ENCODE measurements at regions not wholly inside any gene's neighbourhood (a gene's known extent, or its start where the extent isn't known, plus 50 kb on each side); places are given as distances from the start of the nearest gene placed in this dataset.

- intact Hi-C loops (cut with micrococcal nuclease), result no loop called here
- ChIA-PET CTCF (no interaction called here), POLR2A (no interaction called here)
- ATAC-seq, result no peak
- H3K9me3 Mint-ChIP-seq, result no peaks in the 10 kb centered on the region
- H3K4me3 Mint-ChIP-seq, result no peak overlapping the region
- H3K36me3 Mint-ChIP-seq (ENCODE audit: low read depth), result no peaks in the 10 kb centered on the region
- DNase-seq, result no peak
- no peaks in the 10 kb centered on the region for H3K4me1 Mint-ChIP-seq (ENCODE audit: low read depth)
- TF ChIP-seq CTCF (IDR thresholded peaks at IDR 0.05), result no peak
- no peak overlapping the region for H3K27ac Mint-ChIP-seq
- H3K27me3 Mint-ChIP-seq, result peaks cover 5% of the 10 kb centered on the region
Measured at GRCh38 chr16:73915935-73916334, 380.7 kb upstream of the PSMD7 start.

GRCh38 chr16:73915140-73915539 is 381.5 kb upstream of the PSMD7 start:
- TF ChIP-seq CTCF (IDR thresholded peaks at IDR 0.05), result no peak
- Mint-ChIP-seq H3K27me3 (peaks cover 5% of the 10 kb centered on the region), H3K4me3 (no peak overlapping the region), H3K9me3 (no peaks in the 10 kb centered on the region), H3K4me1 (ENCODE audit: low read depth) (no peaks in the 10 kb centered on the region), H3K27ac (no peak overlapping the region), H3K36me3 (ENCODE audit: low read depth) (no peaks in the 10 kb centered on the region)
- no peak for DNase-seq
- intact Hi-C loops (cut with micrococcal nuclease), result no loop called here
- ATAC-seq, result no peak
- CTCF ChIA-PET, result no interaction called here
- POLR2A ChIA-PET, result no interaction called here

- intact Hi-C loops (cut with micrococcal nuclease), result no loop called here
- DNase-seq, result no peak
- Mint-ChIP-seq H3K27me3 (peaks cover 5% of the 10 kb centered on the region), H3K4me1 (ENCODE audit: low read depth) (no peaks in the 10 kb centered on the region), H3K9me3 (no peaks in the 10 kb centered on the region), H3K27ac (no peak overlapping the region), H3K4me3 (no peak overlapping the region), H3K36me3 (ENCODE audit: low read depth) (no peaks in the 10 kb centered on the region)
- ChIA-PET POLR2A (no interaction called here), CTCF (no interaction called here)
- TF ChIP-seq CTCF (IDR thresholded peaks at IDR 0.05), result no peak
- ATAC-seq, result no peak
Measured at GRCh38 chr16:73912850-73913249, 383.8 kb upstream of the PSMD7 start.

- H3K9me3 Mint-ChIP-seq, result no peaks in the 10 kb centered on the region
- ATAC-seq (no peak), DNase-seq (no peak)
- H3K27ac Mint-ChIP-seq, result no peak overlapping the region
- no peaks in the 10 kb centered on the region for H3K4me1 Mint-ChIP-seq (ENCODE audit: low read depth)
- no peaks in the 10 kb centered on the region for H3K36me3 Mint-ChIP-seq (ENCODE audit: low read depth)
- TF ChIP-seq CTCF (IDR thresholded peaks at IDR 0.05), result no peak
- ChIA-PET CTCF (no interaction called here), POLR2A (no interaction called here)
- peaks cover 7% of the 10 kb centered on the region for H3K27me3 Mint-ChIP-seq
- intact Hi-C loops (cut with micrococcal nuclease), result no loop called here
- no peak overlapping the region for H3K4me3 Mint-ChIP-seq
Measured at GRCh38 chr16:73912281-73912680, 384.3 kb upstream of the PSMD7 start.

- DNase-seq, result no peak
Measured at GRCh38 chr16:73909529-73910035, 387.0 kb upstream of the PSMD7 start.

More at GRCh38 chr16:73909529-73910035, 387.0 kb upstream of the PSMD7 start:
- ChIA-PET POLR2A (no interaction called here), CTCF (no interaction called here)
- intact Hi-C loops (cut with micrococcal nuclease), result no loop called here
- H3K27ac Mint-ChIP-seq, result no peak overlapping the region
- H3K4me1 Mint-ChIP-seq (ENCODE audit: low read depth), result no peaks in the 10 kb centered on the region
- no peak for ATAC-seq
- no peaks in the 10 kb centered on the region for H3K9me3 Mint-ChIP-seq
- H3K4me3 Mint-ChIP-seq, result no peak overlapping the region
- peaks cover 5% of the 10 kb centered on the region for H3K27me3 Mint-ChIP-seq
- H3K36me3 Mint-ChIP-seq (ENCODE audit: low read depth), result no peaks in the 10 kb centered on the region
- TF ChIP-seq CTCF (IDR thresholded peaks at IDR 0.05), result no peak
